ENCODE measurements at regions not wholly inside any gene's neighbourhood (a gene's known extent, or its start where the extent isn't known, plus 50 kb on each side); places are given as distances from the start of the nearest gene placed in this dataset.

DNA sequence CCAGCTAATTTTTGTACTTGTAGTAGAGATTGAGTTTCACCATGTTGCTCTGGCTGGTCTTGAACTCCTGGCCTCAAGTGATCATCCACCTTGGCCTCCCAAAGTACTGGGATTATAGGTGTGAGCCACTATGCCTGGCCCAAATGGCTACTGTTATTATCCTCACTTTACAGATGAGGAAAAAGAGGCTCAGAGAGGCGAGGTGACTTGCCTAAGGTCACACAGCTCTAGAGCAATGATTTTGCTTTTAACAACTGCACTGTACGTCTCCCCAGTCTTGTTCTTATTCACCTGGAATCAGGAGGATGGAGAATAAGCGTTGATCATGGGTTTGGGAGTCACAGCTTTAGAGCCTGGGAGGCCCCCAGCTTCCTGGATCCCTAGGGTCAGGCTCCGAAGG is 69.8 kb upstream of the NCOR2 start:
- TF ChIP-seq, protein P1, sequence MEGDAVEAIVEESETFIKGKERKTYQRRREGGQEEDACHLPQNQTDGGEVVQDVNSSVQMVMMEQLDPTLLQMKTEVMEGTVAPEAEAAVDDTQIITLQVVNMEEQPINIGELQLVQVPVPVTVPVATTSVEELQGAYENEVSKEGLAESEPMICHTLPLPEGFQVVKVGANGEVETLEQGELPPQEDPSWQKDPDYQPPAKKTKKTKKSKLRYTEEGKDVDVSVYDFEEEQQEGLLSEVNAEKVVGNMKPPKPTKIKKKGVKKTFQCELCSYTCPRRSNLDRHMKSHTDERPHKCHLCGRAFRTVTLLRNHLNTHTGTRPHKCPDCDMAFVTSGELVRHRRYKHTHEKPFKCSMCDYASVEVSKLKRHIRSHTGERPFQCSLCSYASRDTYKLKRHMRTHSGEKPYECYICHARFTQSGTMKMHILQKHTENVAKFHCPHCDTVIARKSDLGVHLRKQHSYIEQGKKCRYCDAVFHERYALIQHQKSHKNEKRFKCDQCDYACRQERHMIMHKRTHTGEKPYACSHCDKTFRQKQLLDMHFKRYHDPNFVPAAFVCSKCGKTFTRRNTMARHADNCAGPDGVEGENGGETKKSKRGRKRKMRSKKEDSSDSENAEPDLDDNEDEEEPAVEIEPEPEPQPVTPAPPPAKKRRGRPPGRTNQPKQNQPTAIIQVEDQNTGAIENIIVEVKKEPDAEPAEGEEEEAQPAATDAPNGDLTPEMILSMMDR (IDR thresholded peaks at IDR 0.05; ENCODE audit: insufficient read depth, low read length) = no peak
- no peak for TF ChIP-seq POLR2AphosphoS5 (IDR thresholded peaks at IDR 0.05; ENCODE audit: low read depth)
- TF ChIP-seq GABPA (IDR thresholded peaks at IDR 0.05; ENCODE audit: low read depth) = no peak
- TF ChIP-seq, protein P2, sequence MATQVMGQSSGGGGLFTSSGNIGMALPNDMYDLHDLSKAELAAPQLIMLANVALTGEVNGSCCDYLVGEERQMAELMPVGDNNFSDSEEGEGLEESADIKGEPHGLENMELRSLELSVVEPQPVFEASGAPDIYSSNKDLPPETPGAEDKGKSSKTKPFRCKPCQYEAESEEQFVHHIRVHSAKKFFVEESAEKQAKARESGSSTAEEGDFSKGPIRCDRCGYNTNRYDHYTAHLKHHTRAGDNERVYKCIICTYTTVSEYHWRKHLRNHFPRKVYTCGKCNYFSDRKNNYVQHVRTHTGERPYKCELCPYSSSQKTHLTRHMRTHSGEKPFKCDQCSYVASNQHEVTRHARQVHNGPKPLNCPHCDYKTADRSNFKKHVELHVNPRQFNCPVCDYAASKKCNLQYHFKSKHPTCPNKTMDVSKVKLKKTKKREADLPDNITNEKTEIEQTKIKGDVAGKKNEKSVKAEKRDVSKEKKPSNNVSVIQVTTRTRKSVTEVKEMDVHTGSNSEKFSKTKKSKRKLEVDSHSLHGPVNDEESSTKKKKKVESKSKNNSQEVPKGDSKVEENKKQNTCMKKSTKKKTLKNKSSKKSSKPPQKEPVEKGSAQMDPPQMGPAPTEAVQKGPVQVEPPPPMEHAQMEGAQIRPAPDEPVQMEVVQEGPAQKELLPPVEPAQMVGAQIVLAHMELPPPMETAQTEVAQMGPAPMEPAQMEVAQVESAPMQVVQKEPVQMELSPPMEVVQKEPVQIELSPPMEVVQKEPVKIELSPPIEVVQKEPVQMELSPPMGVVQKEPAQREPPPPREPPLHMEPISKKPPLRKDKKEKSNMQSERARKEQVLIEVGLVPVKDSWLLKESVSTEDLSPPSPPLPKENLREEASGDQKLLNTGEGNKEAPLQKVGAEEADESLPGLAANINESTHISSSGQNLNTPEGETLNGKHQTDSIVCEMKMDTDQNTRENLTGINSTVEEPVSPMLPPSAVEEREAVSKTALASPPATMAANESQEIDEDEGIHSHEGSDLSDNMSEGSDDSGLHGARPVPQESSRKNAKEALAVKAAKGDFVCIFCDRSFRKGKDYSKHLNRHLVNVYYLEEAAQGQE (IDR thresholded peaks at IDR 0.05; ENCODE audit: insufficient replicate concordance, low read depth) = no peak
- no peak for TF ChIP-seq SPI1 (IDR thresholded peaks at IDR 0.05; ENCODE audit: borderline replicate concordance, low read depth)
